Astrocyte of the cerebellum (primary cell): ENCODE measurements at regions not wholly inside any gene's neighbourhood (a gene's known extent, or its start where the extent isn't known, plus 50 kb on each side); places are given as distances from the start of the nearest gene placed in this dataset.

Experiments
- DNase-seq: peaks from one replicate; pipeline ENCODE4 v3.0.0-alpha.2; 2011; ENCODE audit warnings: low read depth
- H3K4me3 ChIP-seq: 2 replicates; pipeline ENCODE4 v1.5.1; 2011; ENCODE audit warnings: mild to moderate bottlenecking, low read depth, low read length, moderate library complexity
- CTCF ChIP-seq: IDR thresholded peaks from 2 replicates; pipeline ENCODE4 v1.5.1; 2012; ENCODE audit warnings: low read length, low read depth, moderate library complexity, mild to moderate bottlenecking; ENCODE audit errors: missing control alignments
- in situ Hi-C: cut with HindIII; loops from 2 replicates; pipeline ENCODE4 v1.10.0; 2017; ENCODE audit warnings: low sequenced_read_pairs

DNA sequence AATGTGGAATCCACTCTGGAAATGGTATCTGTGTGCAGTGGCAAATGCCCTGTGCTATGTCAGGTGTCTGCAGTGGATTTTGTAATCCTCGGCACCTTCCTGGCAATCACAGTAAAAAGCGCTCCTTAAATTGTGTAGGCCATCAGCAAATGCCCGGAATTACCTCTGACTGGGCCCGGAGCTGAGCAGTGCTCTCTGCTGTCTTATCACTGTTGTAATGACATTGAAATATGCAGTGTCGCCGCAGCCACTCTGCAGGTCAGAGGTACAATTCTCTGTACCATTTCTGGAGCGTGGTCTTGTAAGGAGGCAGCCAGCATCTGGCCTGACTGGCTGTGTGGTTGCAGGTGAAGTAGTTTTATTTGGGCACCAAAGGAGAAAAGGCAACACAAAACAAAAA, 416.4 kb upstream of the MKI67 start:
- in situ Hi-C loops: no loop called here
- no peak overlapping the region for H3K4me3 ChIP-seq
- no peak for DNase-seq
- TF ChIP-seq CTCF: no peak

GRCh38 chr10:128543151-128543550, 416.9 kb upstream of the MKI67 start:
- in situ Hi-C loops: no loop called here

GRCh38 chr10:128545216-128545615, 419.0 kb upstream of the MKI67 start:
- no peak overlapping the region for H3K4me3 ChIP-seq
- DNase-seq: no peak
- TF ChIP-seq CTCF: no peak
- in situ Hi-C loops: no loop called here

More at GRCh38 chr10:128543151-128543550, 416.9 kb upstream of the MKI67 start:
- TF ChIP-seq CTCF: no peak
- DNase-seq: no peak
- H3K4me3 ChIP-seq: no peak overlapping the region

DNA sequence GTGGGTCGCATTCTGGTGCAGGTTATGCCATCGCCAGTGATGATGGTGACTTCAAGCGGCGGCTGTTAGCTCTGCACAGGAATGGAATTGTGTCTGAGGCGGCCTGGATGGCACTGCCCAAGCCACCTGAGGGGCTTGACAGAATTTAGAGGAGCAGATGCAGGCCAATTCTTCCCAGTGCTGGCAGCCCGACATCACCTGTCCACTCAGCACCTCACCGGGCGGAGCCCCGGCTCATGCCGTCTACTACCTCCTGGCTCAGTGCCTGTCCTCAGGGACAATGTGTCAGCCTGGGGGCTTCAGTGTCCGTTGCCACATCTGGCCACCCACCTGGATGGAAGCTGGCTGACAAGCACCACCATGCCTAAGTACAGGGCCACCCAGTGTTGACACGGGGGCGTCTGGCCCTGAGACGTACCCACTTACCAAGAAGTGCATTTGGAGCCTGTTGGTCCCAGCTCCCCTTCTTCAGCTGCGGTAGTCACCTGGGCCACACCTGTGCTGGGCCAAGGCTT, 420.5 kb upstream of the MKI67 start:
- H3K4me3 ChIP-seq: no peak overlapping the region
- in situ Hi-C loops: no loop called here
- TF ChIP-seq CTCF: no peak
- DNase-seq: no peak

GRCh38 chr10:128549101-128549608, 422.9 kb upstream of the MKI67 start:
- no peak for DNase-seq
- TF ChIP-seq CTCF: no peak
- in situ Hi-C loops: no loop called here
- H3K4me3 ChIP-seq: no peak overlapping the region

- no peak for TF ChIP-seq CTCF
- in situ Hi-C loops: no loop called here
- H3K4me3 ChIP-seq: no peak overlapping the region
- no peak for DNase-seq
These were observed 423.8 kb upstream of the MKI67 start for GRCh38 chr10:128550045-128550444.
